RWPE1 (cell line): ENCODE measurements at regions not wholly inside any gene's neighbourhood (a gene's known extent, or its start where the extent isn't known, plus 50 kb on each side); places are given as distances from the start of the nearest gene placed in this dataset.
"Not testable (repeated sequence)": the region's sequence is repeated elsewhere in the genome, so short reads cannot be mapped to it uniquely, and the experiment has no call there.

Experiments
- CTCF ChIA-PET: fragments of 350-600 bp; sonication (Branson Sonifier 250); formaldehyde crosslinking; extraction: SDS; loops from one replicate; lab custom pipeline; 2021; lab: Yijun Ruan, JAX
- POLR2A ChIA-PET: fragments of 400-600 bp; formaldehyde crosslinking; extraction: SDS; loops from one replicate; lab custom pipeline; 2020; ENCODE audit warnings: antibody characterized with exemption; ENCODE audit not compliant: low non-redundant PET; lab: Yijun Ruan, JAX
- DNase-seq: peaks from one replicate; pipeline ENCODE4 v3.0.0; 2012; ENCODE audit warnings: low spot score
- H3K27ac ChIP-seq: fragments of 450-650 bp; 2 replicates; pipeline ENCODE4 v1.5.1; 2017
- CTCF ChIP-seq: fragments of 450-650 bp; conservative IDR thresholded peaks from 2 replicates; pipeline ENCODE4 v1.5.1; 2017; ENCODE audit warnings: low read depth, mild to moderate bottlenecking

- ChIA-PET POLR2A (no interaction called here), CTCF (no interaction called here)
- H3K27ac ChIP-seq: no peak overlapping the region
- DNase-seq: no peak
- no peak for TF ChIP-seq CTCF
Measured at GRCh38 chr13:21243045-21243897, 66.8 kb downstream of the MRPL57 start.

GRCh38 chr13:21243898-21244184 lies 67.4 kb downstream of the MRPL57 start:
- CTCF ChIA-PET, H3K27ac ChIP-seq, POLR2A ChIA-PET, DNase-seq: not testable (repeated sequence)

DNA sequence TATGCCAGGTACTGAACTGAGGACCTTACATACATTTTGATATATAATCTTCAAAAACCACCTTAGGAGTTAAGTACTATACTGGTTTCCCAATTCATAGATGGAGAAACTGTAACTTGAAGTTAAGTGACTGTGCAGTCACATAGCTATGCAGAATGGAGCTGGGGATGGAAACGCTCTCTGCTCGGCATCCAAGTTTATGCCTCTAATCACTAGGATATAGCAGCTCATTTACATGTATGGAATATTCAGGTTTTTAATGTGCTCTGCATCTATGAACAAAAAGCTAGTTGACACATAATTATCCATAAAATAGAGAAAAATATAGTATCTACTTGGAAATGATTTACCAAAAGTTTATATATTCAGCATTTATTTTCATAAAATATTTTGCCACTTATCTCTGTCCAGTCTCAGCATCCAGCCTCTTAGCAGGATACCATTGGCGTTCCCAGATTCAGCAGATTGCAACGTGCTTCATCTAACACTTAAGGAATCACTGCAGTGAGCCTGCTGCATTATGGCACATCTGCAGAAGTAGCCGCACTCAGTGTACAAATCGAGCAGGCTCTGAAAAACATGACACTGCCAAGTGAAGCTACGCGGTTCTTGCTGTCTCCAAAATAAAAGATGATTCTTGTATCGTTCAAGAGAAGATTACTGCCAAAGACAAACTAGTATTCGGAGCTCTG lies 70.4 kb downstream of the MRPL57 start:
- no peak for TF ChIP-seq CTCF
- DNase-seq: no peak
- CTCF ChIA-PET: no interaction called here
- no peak overlapping the region for H3K27ac ChIP-seq
- POLR2A ChIA-PET: no interaction called here

DNA sequence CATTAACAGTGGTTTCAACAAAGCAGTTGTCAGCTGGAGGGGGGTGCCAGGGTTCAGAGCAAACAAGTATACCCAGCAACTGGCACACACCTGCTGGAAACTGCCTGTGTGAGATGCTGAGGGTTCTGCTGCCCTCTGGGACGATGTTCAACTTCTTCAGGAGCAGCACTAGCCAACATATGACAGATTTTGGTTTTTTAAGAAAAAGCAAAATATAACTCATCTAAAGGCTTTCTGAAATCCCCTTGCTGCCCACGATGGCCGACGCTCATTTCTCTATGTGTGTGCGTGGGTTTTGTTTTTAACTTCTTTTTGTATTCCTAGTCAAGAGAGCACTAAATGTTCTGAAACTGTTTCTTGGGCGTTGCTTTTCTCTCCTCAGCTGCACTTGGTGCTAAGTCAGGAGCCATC lies 79.9 kb downstream of the MRPL57 start:
- ChIA-PET POLR2A (no interaction called here), CTCF (no interaction called here)
- no peak for TF ChIP-seq CTCF
- DNase-seq: no peak
- no peak overlapping the region for H3K27ac ChIP-seq

GRCh38 chr13:21256891-21257290 lies 80.4 kb downstream of the MRPL57 start:
- CTCF ChIA-PET: interaction anchor here (0.6 kb wide), 1 partner anchor 58 kb away, joined by 3 read pairs; no protein-coding TSS in a partner anchor
- H3K27ac ChIP-seq: no peak overlapping the region
- POLR2A ChIA-PET: no interaction called here
- no peak for DNase-seq
- no peak for TF ChIP-seq CTCF

DNA sequence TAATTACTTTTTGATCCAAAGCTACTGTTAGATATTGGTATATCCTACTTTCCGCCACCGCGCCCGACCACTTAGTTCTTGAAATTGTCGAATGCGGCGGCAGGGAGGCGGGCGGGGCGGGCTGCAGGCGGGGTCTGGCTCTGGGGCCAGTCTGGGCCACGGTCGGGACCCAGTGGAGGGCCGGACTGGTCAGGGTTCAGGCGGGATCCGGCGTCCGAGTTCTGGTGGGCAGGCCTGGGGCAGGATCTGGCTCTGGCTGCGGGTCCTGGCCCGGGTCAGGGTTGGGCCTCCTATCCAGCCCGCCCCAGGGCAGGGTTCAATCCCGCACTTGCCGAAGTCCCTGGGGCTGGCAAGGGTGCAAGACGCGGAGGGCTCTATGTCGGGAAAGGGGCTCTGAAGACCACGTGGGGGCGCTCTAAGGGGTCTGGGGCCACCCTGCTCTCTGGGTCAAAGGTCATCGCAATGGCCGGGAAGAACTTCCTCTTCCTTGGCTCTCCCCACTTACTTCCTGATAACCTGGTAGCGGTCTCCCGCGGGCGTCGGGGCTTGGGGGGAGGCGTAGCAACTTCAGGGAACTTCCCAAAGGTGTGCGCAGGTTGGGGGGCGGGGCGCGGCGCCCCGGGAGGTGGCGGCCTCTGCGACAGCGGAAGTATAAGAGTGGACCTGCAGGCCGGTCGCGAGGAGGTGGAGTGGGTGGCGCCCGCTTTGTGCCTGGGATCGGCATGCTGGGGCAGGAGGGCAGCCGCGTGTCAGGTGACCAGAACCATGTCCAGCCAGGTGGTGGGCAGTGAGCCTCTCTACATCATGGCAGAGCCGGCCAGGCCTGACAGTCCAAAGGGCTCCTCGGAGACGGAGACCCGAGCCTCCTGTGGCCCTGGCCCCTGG lies 83.4 kb downstream of the MRPL57 start:
- no peak for TF ChIP-seq CTCF
- ChIA-PET CTCF (no interaction called here), POLR2A (no interaction called here)

GRCh38 chr13:21260561-21261290 lies 84.3 kb downstream of the MRPL57 start:
- H3K27ac ChIP-seq, CTCF ChIA-PET, DNase-seq, POLR2A ChIA-PET: not testable (repeated sequence)

More for the DNA sequence above, 83.4 kb downstream of the MRPL57 start:
- no peak overlapping the region for H3K27ac ChIP-seq
- no peak for DNase-seq

- H3K27ac ChIP-seq, DNase-seq, POLR2A ChIA-PET, CTCF ChIA-PET: not testable (repeated sequence)
Measured at GRCh38 chr13:21261487-21262216, 85.2 kb downstream of the MRPL57 start.

GRCh38 chr13:21263909-21264308 lies 87.5 kb downstream of the MRPL57 start:
- CTCF ChIA-PET, POLR2A ChIA-PET, H3K27ac ChIP-seq, DNase-seq: not testable (repeated sequence)
